ENCODE measurements at regions not wholly inside any gene's neighbourhood (a gene's known extent, or its start where the extent isn't known, plus 50 kb on each side); places are given as distances from the start of the nearest gene placed in this dataset.

DNA sequence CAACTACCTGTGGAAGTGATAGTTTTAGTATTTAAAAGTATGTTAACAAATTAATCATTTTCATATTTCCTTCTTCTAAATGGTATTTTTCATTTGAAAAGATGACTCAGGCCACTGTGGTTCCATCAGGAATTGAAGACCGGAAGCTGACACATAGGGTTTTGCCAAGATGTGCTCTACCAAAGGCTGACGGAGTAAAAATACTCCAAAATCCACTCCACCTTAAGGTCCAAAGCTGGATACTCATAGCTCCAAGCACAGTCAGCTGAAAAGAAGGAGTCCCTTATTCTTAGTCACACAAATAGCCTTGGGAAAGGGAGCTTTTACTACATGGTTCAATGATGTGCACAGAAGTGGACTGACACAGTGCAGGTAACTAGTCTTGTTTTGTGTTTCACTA, 472.0 kb downstream of the ARAP2 start:
- H3K4me1 ChIP-seq (ENCODE audit: insufficient read depth, low read length, severe bottlenecking), result no peaks in the 10 kb centered on the region
- H3K9me3 ChIP-seq (ENCODE audit: low read length), result no peaks in the 10 kb centered on the region
- H4K20me1 ChIP-seq (ENCODE audit: insufficient read depth, low read length), result no peaks in the 10 kb centered on the region
- H3K4me2 ChIP-seq (ENCODE audit: low read length), result no peak overlapping the region
- H3K36me3 ChIP-seq (ENCODE audit: insufficient read depth, low read length), result no peaks in the 10 kb centered on the region
- H3F3A ChIP-seq (ENCODE audit: insufficient read depth, low read length), result no peaks in the 10 kb centered on the region
- no peak for TF ChIP-seq EZH2 (IDR thresholded peaks at IDR 0.05; ENCODE audit: borderline replicate concordance, low read length)
- TF ChIP-seq, protein P1, sequence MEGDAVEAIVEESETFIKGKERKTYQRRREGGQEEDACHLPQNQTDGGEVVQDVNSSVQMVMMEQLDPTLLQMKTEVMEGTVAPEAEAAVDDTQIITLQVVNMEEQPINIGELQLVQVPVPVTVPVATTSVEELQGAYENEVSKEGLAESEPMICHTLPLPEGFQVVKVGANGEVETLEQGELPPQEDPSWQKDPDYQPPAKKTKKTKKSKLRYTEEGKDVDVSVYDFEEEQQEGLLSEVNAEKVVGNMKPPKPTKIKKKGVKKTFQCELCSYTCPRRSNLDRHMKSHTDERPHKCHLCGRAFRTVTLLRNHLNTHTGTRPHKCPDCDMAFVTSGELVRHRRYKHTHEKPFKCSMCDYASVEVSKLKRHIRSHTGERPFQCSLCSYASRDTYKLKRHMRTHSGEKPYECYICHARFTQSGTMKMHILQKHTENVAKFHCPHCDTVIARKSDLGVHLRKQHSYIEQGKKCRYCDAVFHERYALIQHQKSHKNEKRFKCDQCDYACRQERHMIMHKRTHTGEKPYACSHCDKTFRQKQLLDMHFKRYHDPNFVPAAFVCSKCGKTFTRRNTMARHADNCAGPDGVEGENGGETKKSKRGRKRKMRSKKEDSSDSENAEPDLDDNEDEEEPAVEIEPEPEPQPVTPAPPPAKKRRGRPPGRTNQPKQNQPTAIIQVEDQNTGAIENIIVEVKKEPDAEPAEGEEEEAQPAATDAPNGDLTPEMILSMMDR (IDR thresholded peaks at IDR 0.05; ENCODE audit: low read length), result no peak
- H3K4me3 ChIP-seq (ENCODE audit: low read depth, low read length, poor library complexity, severe bottlenecking), result no peak overlapping the region
- no peaks in the 10 kb centered on the region for H3K27me3 ChIP-seq (ENCODE audit: insufficient read depth, low read length)
- no peak overlapping the region for H3K27ac ChIP-seq (ENCODE audit: low read depth, low read length, poor library complexity, severe bottlenecking)
- H2AFZ ChIP-seq (ENCODE audit: low read length), result no peak overlapping the region
- H3K79me2 ChIP-seq (ENCODE audit: insufficient read depth, low read length), result no peaks in the 10 kb centered on the region
- H3K9me2 ChIP-seq (ENCODE audit: low read depth, low read length), result no peaks in the 10 kb centered on the region
- H3K9ac ChIP-seq (ENCODE audit: low read length), result no peak overlapping the region

DNA sequence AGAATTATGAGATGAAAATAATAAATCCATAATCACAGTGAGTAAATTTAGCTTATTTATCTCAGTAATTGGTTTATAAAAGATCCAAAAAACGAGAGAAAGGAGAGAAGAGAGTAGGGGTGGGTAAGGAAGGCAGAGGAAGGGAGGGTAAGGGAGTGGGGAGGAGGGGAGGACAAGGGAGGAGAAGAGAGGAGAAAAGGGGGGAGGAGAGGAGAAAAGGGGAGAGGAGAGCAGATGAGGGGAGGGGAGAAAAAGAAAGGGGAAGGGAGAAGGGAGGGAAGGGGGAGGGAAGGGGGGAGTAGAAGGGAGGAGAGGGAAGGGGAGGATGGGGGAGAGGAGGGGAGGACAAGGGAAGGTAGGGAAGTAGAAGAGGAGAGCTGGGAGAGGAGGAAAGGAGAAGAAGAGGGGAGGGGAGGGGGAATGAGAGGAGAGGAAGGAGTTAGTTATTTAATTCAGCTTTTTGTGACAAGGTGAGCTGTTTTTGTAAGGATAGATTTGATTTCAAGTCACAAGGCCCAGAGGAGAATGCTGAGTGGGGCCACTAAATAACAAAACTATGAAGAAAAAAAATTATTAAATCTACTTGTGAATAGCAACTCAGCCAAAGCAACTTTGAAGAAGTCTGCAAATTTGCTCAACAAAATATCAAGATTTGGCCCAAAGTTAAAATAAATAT, 454.3 kb downstream of the ARAP2 start:
- TF ChIP-seq, protein P1 (IDR thresholded peaks at IDR 0.05; ENCODE audit: low read length), result no peak
- no peak for TF ChIP-seq EZH2 (IDR thresholded peaks at IDR 0.05; ENCODE audit: borderline replicate concordance, low read length)
- no peak overlapping the region for H3K27ac ChIP-seq (ENCODE audit: low read depth, low read length, poor library complexity, severe bottlenecking)
- no peak overlapping the region for H3K9ac ChIP-seq (ENCODE audit: low read length)
- H3K27me3 ChIP-seq (ENCODE audit: insufficient read depth, low read length), result no peaks in the 10 kb centered on the region
- H3K4me2 ChIP-seq (ENCODE audit: low read length), result no peak overlapping the region
- no peaks in the 10 kb centered on the region for H3K9me2 ChIP-seq (ENCODE audit: low read depth, low read length)
- H3K79me2 ChIP-seq (ENCODE audit: insufficient read depth, low read length), result no peaks in the 10 kb centered on the region
- H2AFZ ChIP-seq (ENCODE audit: low read length), result no peak overlapping the region
- H4K20me1 ChIP-seq (ENCODE audit: insufficient read depth, low read length), result no peaks in the 10 kb centered on the region
- no peaks in the 10 kb centered on the region for H3K9me3 ChIP-seq (ENCODE audit: low read length)
- no peak overlapping the region for H3K4me3 ChIP-seq (ENCODE audit: low read depth, low read length, poor library complexity, severe bottlenecking)
- H3F3A ChIP-seq (ENCODE audit: insufficient read depth, low read length), result no peaks in the 10 kb centered on the region
- H3K36me3 ChIP-seq (ENCODE audit: insufficient read depth, low read length), result no peaks in the 10 kb centered on the region
- H3K4me1 ChIP-seq (ENCODE audit: insufficient read depth, low read length, severe bottlenecking), result no peaks in the 10 kb centered on the region

DNA sequence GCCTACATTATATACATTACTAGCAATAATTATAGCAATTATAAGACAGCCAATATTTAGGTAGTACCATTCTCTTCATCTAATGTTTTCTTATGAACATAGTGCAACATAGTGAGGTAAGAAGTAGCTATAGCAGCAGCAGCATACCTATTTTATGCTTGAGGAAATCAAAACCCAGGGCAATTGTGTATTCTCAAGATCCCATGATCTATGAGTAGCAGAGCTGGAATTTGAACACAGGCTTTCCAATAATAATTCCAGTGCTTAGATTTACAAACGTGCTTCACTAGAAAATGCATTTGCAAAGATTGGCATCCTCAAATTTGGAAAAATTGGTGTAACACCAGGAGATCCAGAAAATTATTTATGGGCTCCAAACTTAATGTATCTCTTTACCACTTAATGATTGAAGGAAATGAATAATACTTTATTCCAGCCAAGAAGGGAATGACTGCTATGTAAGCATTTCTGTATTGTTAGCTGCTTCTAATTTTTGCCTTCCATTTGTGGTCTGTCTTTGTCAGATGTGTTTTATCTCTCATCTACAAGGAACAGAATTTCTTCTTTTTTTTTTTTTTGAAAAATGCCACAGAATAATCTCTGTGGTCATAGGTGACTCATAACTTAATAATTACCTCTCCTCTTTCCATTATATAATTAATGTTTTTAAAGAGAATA, 451.1 kb downstream of the ARAP2 start:
- Histone ChIP-seq H3K4me1 (ENCODE audit: insufficient read depth, low read length, severe bottlenecking) (no peaks in the 10 kb centered on the region), H3K4me3 (ENCODE audit: low read depth, low read length, poor library complexity, severe bottlenecking) (no peak overlapping the region), H3K79me2 (ENCODE audit: insufficient read depth, low read length) (no peaks in the 10 kb centered on the region), H3K9ac (ENCODE audit: low read length) (no peak overlapping the region), H3F3A (ENCODE audit: insufficient read depth, low read length) (no peaks in the 10 kb centered on the region), H3K27ac (ENCODE audit: low read depth, low read length, poor library complexity, severe bottlenecking) (no peak overlapping the region), H3K4me2 (ENCODE audit: low read length) (no peak overlapping the region), H4K20me1 (ENCODE audit: insufficient read depth, low read length) (no peaks in the 10 kb centered on the region), H3K27me3 (ENCODE audit: insufficient read depth, low read length) (no peaks in the 10 kb centered on the region), H2AFZ (ENCODE audit: low read length) (no peak overlapping the region), H3K9me3 (ENCODE audit: low read length) (no peaks in the 10 kb centered on the region), H3K9me2 (ENCODE audit: low read depth, low read length) (no peaks in the 10 kb centered on the region), H3K36me3 (ENCODE audit: insufficient read depth, low read length) (no peaks in the 10 kb centered on the region)
- TF ChIP-seq, protein P1 (IDR thresholded peaks at IDR 0.05; ENCODE audit: low read length), result no peak

Measured in OCI-LY1 (cell line).